GM18951 (cell line): ENCODE measurements at regions not wholly inside any gene's neighbourhood (a gene's known extent, or its start where the extent isn't known, plus 50 kb on each side); places are given as distances from the start of the nearest gene placed in this dataset.

Experiments
- POLR2A ChIP-seq: IDR thresholded peaks from 4 replicates; pipeline ENCODE4 v1.6.1; 2011; ENCODE audit warnings: mild to moderate bottlenecking; ENCODE audit not compliant: insufficient read length, insufficient read depth; ENCODE audit errors: extremely low read depth
- in situ Hi-C: fragments of 300-500 bp; cut with MboI; formaldehyde crosslinking; loops from one replicate; pipeline ENCODE4 v1.12.0; 2022; ENCODE audit warnings: low sequenced_read_pairs, mixed read lengths, inconsistent platforms; ENCODE audit not compliant: unreplicated experiment

- TF ChIP-seq POLR2A = no peak
- in situ Hi-C loops = no loop called here
Observed at GRCh38 chr3:113136071-113136470, 75.3 kb upstream of the BOC start.

- in situ Hi-C loops = no loop called here
- TF ChIP-seq POLR2A = no peak
Observed at GRCh38 chr3:113136544-113136943, 74.8 kb upstream of the BOC start.

- TF ChIP-seq POLR2A = no peak
- in situ Hi-C loops = no loop called here
Observed at GRCh38 chr3:113138839-113139743, 72.3 kb upstream of the BOC start.

GRCh38 chr3:113140876-113141275, 70.5 kb upstream of the BOC start:
- TF ChIP-seq POLR2A = no peak
- in situ Hi-C loops = no loop called here

GRCh38 chr3:113141543-113141942, 69.8 kb upstream of the BOC start:
- in situ Hi-C loops = no loop called here

GRCh38 chr3:113142476-113142875, 68.9 kb upstream of the BOC start:
- TF ChIP-seq POLR2A = no peak
- in situ Hi-C loops = no loop called here

More at GRCh38 chr3:113141543-113141942, 69.8 kb upstream of the BOC start:
- no peak for TF ChIP-seq POLR2A

GRCh38 chr3:113143353-113143752, 68.0 kb upstream of the BOC start:
- TF ChIP-seq POLR2A = no peak
- in situ Hi-C loops = no loop called here

GRCh38 chr3:113147681-113148261, 63.6 kb upstream of the BOC start:
- in situ Hi-C loops = no loop called here
- no peak for TF ChIP-seq POLR2A

- in situ Hi-C loops = no loop called here
- no peak for TF ChIP-seq POLR2A
Observed at GRCh38 chr3:113148284-113148683, 63.1 kb upstream of the BOC start.

- no peak for TF ChIP-seq POLR2A
- in situ Hi-C loops = no loop called here
Observed at GRCh38 chr3:113150250-113150649, 61.1 kb upstream of the BOC start.

GRCh38 chr3:113151461-113152031, 59.8 kb upstream of the BOC start:
- in situ Hi-C loops = no loop called here
- TF ChIP-seq POLR2A = no peak

GRCh38 chr3:113152849-113153248, 58.5 kb upstream of the BOC start:
- in situ Hi-C loops = no loop called here
- TF ChIP-seq POLR2A = no peak

- in situ Hi-C loops = no loop called here
- TF ChIP-seq POLR2A = no peak
Observed at GRCh38 chr3:113153499-113154107, 57.8 kb upstream of the BOC start.
